ENCODE measurements at regions not wholly inside any gene's neighbourhood (a gene's known extent, or its start where the extent isn't known, plus 50 kb on each side); places are given as distances from the start of the nearest gene placed in this dataset.

GRCh38 chr3:101155825-101156224 lies 162.6 kb upstream of the ABI3BP start:
- TF ChIP-seq CTCF (IDR thresholded peaks at IDR 0.05; ENCODE audit: low read depth, low read length) (no peak), EZH2phosphoT487 (IDR thresholded peaks at IDR 0.05; ENCODE audit: low read depth) (no peak)

Data from OCI-LY3 (cell line).